Gastrocnemius medialis (tissue), 4 donors: ENCODE measurements at regions not wholly inside any gene's neighbourhood (a gene's known extent, or its start where the extent isn't known, plus 50 kb on each side); places are given as distances from the start of the nearest gene placed in this dataset.
"Not testable (repeated sequence)": the region's sequence is repeated elsewhere in the genome, so short reads cannot be mapped to it uniquely, and the experiment has no call there.

Experiments
- ATAC-seq, 2 donors: fragments of 150-250 bp; one replicate each; pipeline ENCODE4 v1.9.1; 2016
- DNase-seq, 2 donors: peaks; one replicate each; pipeline ENCODE4 v3.0.0-alpha.2; 2019
- H3K27ac ChIP-seq, 4 donors: fragments of 200-600 bp; sonication (generic); 1 replicate in 1 of 4; 2 replicates in 3 of 4; pipeline ENCODE4 v1.5.1; 2016 to 2018; ENCODE audit warnings: mild to moderate bottlenecking in 2 of 4, moderate library complexity in 1 of 4
- H3K27me3 ChIP-seq, 3 donors: fragments of 200-600 bp; sonication (generic) in 2 of 3; 1 replicate in 1 of 3; 2 replicates in 2 of 3; pipeline versions ENCODE4 v1.5.1 to v1.6.0; 2016 to 2019; ENCODE audit warnings: mild to moderate bottlenecking in 1 of 3, moderate library complexity in 1 of 3
- H3K36me3 ChIP-seq, 2 donors: fragments of 200-600 bp; sonication (generic) in 1 of 2; one replicate each; pipeline ENCODE4 v1.5.1; 2017 to 2018
- H3K4me1 ChIP-seq, 2 donors: fragments of 200-600 bp; sonication (generic) in 1 of 2; one replicate each; pipeline ENCODE4 v1.5.1; 2016 to 2017; ENCODE audit warnings: mild to moderate bottlenecking in 2 of 2
- H3K4me3 ChIP-seq, 4 donors: fragments of 200-600 bp; sonication (generic) in 3 of 4; 1 replicate in 1 of 4; 2 replicates in 3 of 4; pipeline ENCODE4 v1.5.1; 2016 to 2019; ENCODE audit warnings: mild to moderate bottlenecking in 2 of 4
- H3K9me3 ChIP-seq, 3 donors: fragments of 200-600 bp; sonication (generic) in 2 of 3; 1 replicate in 1 of 3; 2 replicates in 2 of 3; pipeline ENCODE4 v1.5.1; 2016 to 2019
- CTCF ChIP-seq, 5 experiments: fragments of 450-650 bp in 3 of 5; fragments of 200-600 bp in 2 of 5; sonication (generic) in 2 of 5; IDR thresholded peaks in 4 of 5; conservative IDR thresholded peaks in 1 of 5; 1 replicate in 4 of 5; 2 replicates in 1 of 5; pipeline ENCODE4 v1.5.1; 2016 to 2019; ENCODE audit warnings: antibody characterized with exemption in 5 of 5, mild to moderate bottlenecking in 3 of 5, moderate library complexity in 3 of 5
- POLR2A ChIP-seq, 2 donors: fragments of 450-650 bp; IDR thresholded peaks; one replicate each; pipeline ENCODE4 v1.6.1; 2017; ENCODE audit warnings: antibody characterized with exemption in 2 of 2, mild to moderate bottlenecking in 2 of 2, moderate library complexity in 2 of 2
- in situ Hi-C, 4 donors: fragments of 200-750 bp; cut with MboI; loops; one replicate each; pipeline versions ENCODE4 v1.15.0 to v1.8.0; 2017; ENCODE audit warnings: low sequenced_read_pairs in 4 of 4
- intact Hi-C: fragments of 100-400 bp; cut with DNase I; formaldehyde crosslinking; loops from one replicate; pipeline ENCODE4 v1.15.1; 2023; ENCODE audit warnings: low total_unique reads

DNA sequence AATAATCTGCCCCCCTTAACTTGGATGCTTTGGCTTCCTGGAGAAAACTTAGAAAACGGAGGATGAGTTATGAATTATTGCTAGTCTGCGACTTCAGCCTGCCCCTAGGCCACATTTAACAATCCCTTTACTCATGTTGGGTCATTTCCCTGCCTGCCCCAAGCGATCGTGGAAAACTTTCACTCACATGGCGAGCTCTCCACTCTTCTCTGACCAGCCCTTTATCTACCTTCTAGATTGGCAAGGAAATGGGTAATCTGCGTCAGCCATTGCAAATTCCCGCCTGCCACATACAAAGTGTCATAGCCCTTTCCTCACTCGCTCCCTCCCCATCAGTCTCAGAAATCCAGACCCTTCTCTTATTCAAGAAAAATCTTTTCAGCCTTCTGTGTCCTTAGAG, 154.3 kb upstream of the IRS2 start:
- ATAC-seq = no peak
- intact Hi-C loops = no loop called here
- no peaks in the 10 kb centered on the region for H3K27me3 ChIP-seq
- H3K4me3 ChIP-seq = no peak overlapping the region
- peaks cover 11% of the 10 kb centered on the region in 2 donors for H3K4me1 ChIP-seq
- in situ Hi-C loops = no loop called here
- no peak for DNase-seq
- TF ChIP-seq POLR2A (IDR thresholded peaks at IDR 0.05) (no peak), CTCF (IDR thresholded peaks at IDR 0.05 in 4 of 5, conservative IDR thresholded peaks at IDR 0.05 in 1 of 5) (no peak)
- H3K27ac ChIP-seq = no peak overlapping the region
- H3K36me3 ChIP-seq = no peaks in the 10 kb centered on the region
- no peaks in the 10 kb centered on the region for H3K9me3 ChIP-seq

DNA sequence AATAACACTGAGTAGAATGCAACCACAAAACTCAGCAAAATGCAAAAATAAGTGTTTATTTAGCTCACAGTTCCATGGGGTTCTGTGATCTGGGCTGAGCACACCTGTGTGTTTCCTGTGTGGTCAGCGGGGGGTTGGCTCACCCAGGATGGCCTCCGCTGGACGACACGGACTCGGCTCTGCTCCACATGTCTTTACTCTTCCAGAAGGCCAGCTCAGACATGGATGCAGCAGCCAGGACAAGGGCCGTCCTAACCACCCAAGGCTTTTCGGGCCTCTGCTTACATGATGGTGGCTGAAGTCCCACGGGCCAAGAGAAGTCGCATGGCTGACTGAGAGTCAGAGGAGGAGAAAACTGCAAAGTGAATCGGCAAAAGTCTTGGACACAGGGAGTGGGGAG, 153.5 kb upstream of the IRS2 start:
- H3K4me1 ChIP-seq = peaks cover 11% of the 10 kb centered on the region in 2 donors
- in situ Hi-C loops = loop anchor here in 1 of 4 donors (10.0 kb wide), 1 partner anchor 175 kb away; no protein-coding TSS in a partner anchor
- H3K36me3 ChIP-seq = no peaks in the 10 kb centered on the region
- H3K27ac ChIP-seq = no peak overlapping the region
- ATAC-seq (no peak), DNase-seq (no peak)
- TF ChIP-seq CTCF (IDR thresholded peaks at IDR 0.05 in 4 of 5, conservative IDR thresholded peaks at IDR 0.05 in 1 of 5) (no peak), POLR2A (IDR thresholded peaks at IDR 0.05) (no peak)
- no peaks in the 10 kb centered on the region for H3K9me3 ChIP-seq
- intact Hi-C loops = loop anchor here (5.0 kb wide), 3 partner anchors 67 to 167 kb away; no protein-coding TSS in a partner anchor
- no peak overlapping the region for H3K4me3 ChIP-seq
- no peaks in the 10 kb centered on the region for H3K27me3 ChIP-seq

GRCh38 chr13:109939180-109939579, 152.8 kb upstream of the IRS2 start:
- no peak for DNase-seq

GRCh38 chr13:109938255-109938936, 152.0 kb upstream of the IRS2 start:
- H3K4me1 ChIP-seq = peaks cover 11% of the 10 kb centered on the region in 2 donors
- intact Hi-C loops = loop anchor here (1.0 to 5.0 kb wide), 4 partner anchors 20 to 169 kb away; no protein-coding TSS in a partner anchor
- no peaks in the 10 kb centered on the region for H3K9me3 ChIP-seq
- no peaks in the 10 kb centered on the region for H3K27me3 ChIP-seq
- TF ChIP-seq CTCF (IDR thresholded peaks at IDR 0.05 in 4 of 5, conservative IDR thresholded peaks at IDR 0.05 in 1 of 5) = no peak
- peak; percentile 12 to 53 for TF ChIP-seq POLR2A (IDR thresholded peaks at IDR 0.05)
- in situ Hi-C loops = loop anchor here in 1 of 4 donors (10.0 kb wide), 1 partner anchor 176 kb away; no protein-coding TSS in a partner anchor
- DNase-seq (peak; percentile 40 to 71), ATAC-seq (peak; percentile 95 to 98)
- no peak overlapping the region for H3K4me3 ChIP-seq
- no peaks in the 10 kb centered on the region for H3K36me3 ChIP-seq
- peak overlapping the region; percentile 65 to 81 (median 70) for H3K27ac ChIP-seq

More at GRCh38 chr13:109939180-109939579, 152.8 kb upstream of the IRS2 start:
- Histone ChIP-seq H3K9me3 (no peaks in the 10 kb centered on the region), H3K36me3 (no peaks in the 10 kb centered on the region), H3K4me1 (peaks cover 11% of the 10 kb centered on the region in 2 donors), H3K27me3 (no peaks in the 10 kb centered on the region), H3K27ac (peak overlapping the region in 3 of 4 donors; percentile 60 to 81 (median 65)), H3K4me3 (no peak overlapping the region)
- in situ Hi-C loops (loop anchor here in 1 of 4 donors (10.0 kb wide), 1 partner anchor 176 kb away; no protein-coding TSS in a partner anchor), intact Hi-C loops (loop anchor here (5.0 kb wide), 3 partner anchors 68 to 168 kb away; no protein-coding TSS in a partner anchor)
- TF ChIP-seq POLR2A (IDR thresholded peaks at IDR 0.05) (no peak), CTCF (IDR thresholded peaks at IDR 0.05 in 4 of 5, conservative IDR thresholded peaks at IDR 0.05 in 1 of 5) (no peak)
- no peak for ATAC-seq

- peaks cover 11% of the 10 kb centered on the region in 2 donors for H3K4me1 ChIP-seq
- H3K27ac ChIP-seq, H3K36me3 ChIP-seq, intact Hi-C loops, H3K9me3 ChIP-seq, ATAC-seq, H3K27me3 ChIP-seq, DNase-seq, H3K4me3 ChIP-seq: not testable (repeated sequence)
- in situ Hi-C loops = loop anchor here in 1 of 4 donors (10.0 kb wide), 1 partner anchor 180 kb away; no protein-coding TSS in a partner anchor
Measured at GRCh38 chr13:109934520-109934919, 148.1 kb upstream of the IRS2 start.
